GM12872 (cell line): ENCODE measurements at regions not wholly inside any gene's neighbourhood (a gene's known extent, or its start where the extent isn't known, plus 50 kb on each side); places are given as distances from the start of the nearest gene placed in this dataset.

ENCODE experiments used
- CTCF ChIP-seq: IDR thresholded peaks from 3 replicates; pipeline ENCODE4 v1.5.1; 2011; ENCODE audit warnings: low read depth, mild to moderate bottlenecking, low read length, moderate library complexity; ENCODE audit not compliant: insufficient read depth

- no peak for TF ChIP-seq CTCF
These were observed 866.8 kb downstream of the TBC1D22A start for GRCh38 chr22:47629273-47629711.

- no peak for TF ChIP-seq CTCF
These were observed 866.2 kb downstream of the TBC1D22A start for GRCh38 chr22:47628477-47629272.

GRCh38 chr22:47627556-47628253 is 865.3 kb downstream of the TBC1D22A start:
- TF ChIP-seq CTCF: no peak

- no peak for TF ChIP-seq CTCF
These were observed 864.3 kb downstream of the TBC1D22A start for GRCh38 chr22:47626428-47627390.

- no peak for TF ChIP-seq CTCF
These were observed 863.3 kb downstream of the TBC1D22A start for GRCh38 chr22:47625531-47626427.

GRCh38 chr22:47625013-47625385 is 862.5 kb downstream of the TBC1D22A start:
- no peak for TF ChIP-seq CTCF
